ENCODE measurements at regions not wholly inside any gene's neighbourhood (a gene's known extent, or its start where the extent isn't known, plus 50 kb on each side); places are given as distances from the start of the nearest gene placed in this dataset.
"Not testable (repeated sequence)": the region's sequence is repeated elsewhere in the genome, so short reads cannot be mapped to it uniquely, and the experiment has no call there.

GRCh38 chrX:113988315-113988935, 595.5 kb upstream of the HTR2C start:
- TF ChIP-seq YY1 (IDR thresholded peaks at IDR 0.05; ENCODE audit: insufficient read depth, insufficient read length); ZNF274 (IDR thresholded peaks at IDR 0.05; ENCODE audit: low read depth, low read length): not testable (repeated sequence)
